PC-9 (cell line): ENCODE measurements at regions not wholly inside any gene's neighbourhood (a gene's known extent, or its start where the extent isn't known, plus 50 kb on each side); places are given as distances from the start of the nearest gene placed in this dataset.

ENCODE experiments used
- BruUV-seq: library from RNA; stranded (reverse); fragments of 400-500 nt; replicated peaks from 2 replicates; lab custom pipeline; 2021; lab: Mats Ljungman, UMichigan
- CTCF ChIA-PET: fragments of 300-600 bp; sonication (Branson Sonifier 250); formaldehyde crosslinking; loops from one replicate; lab custom pipeline; 2022; ENCODE audit warnings: antibody characterized with exemption; lab: Charles Lee
- POLR2A ChIA-PET: fragments of 300-600 bp; sonication (Branson Sonifier 250); formaldehyde crosslinking; loops from one replicate; lab custom pipeline; 2022; ENCODE audit warnings: antibody characterized with exemption; ENCODE audit not compliant: unreplicated experiment; lab: Charles Lee
- DNase-seq, 2 experiments: peaks; one replicate each; pipeline versions ENCODE4 v3.0.0 to v3.0.0-alpha.2; 2015 to 2022; ENCODE audit warnings: mixed read lengths in 1 of 2
- H2AFZ ChIP-seq: fragments of 200-600 bp; sonication (generic); 2 replicates; pipeline ENCODE4 v1.8.1; 2017; ENCODE audit warnings: antibody characterized with exemption
- H3F3A ChIP-seq: fragments of 200-600 bp; sonication (generic); 2 replicates; pipeline ENCODE4 v1.8.1; 2017; ENCODE audit warnings: antibody characterized with exemption, mild to moderate bottlenecking, low read depth; ENCODE audit not compliant: insufficient read depth
- H3K27ac ChIP-seq: fragments of 200-600 bp; sonication (generic); 2 replicates; pipeline ENCODE4 v1.6.1; 2016; ENCODE audit warnings: mixed run types
- H3K27me3 ChIP-seq: fragments of 200-600 bp; sonication (generic); 2 replicates; pipeline ENCODE4 v1.6.1; 2016; ENCODE audit warnings: low read depth, mixed run types; ENCODE audit not compliant: insufficient read depth
- H3K36me3 ChIP-seq: fragments of 200-600 bp; sonication (generic); 2 replicates; pipeline ENCODE4 v1.6.1; 2016; ENCODE audit warnings: low read depth, mixed run types
- H3K4me1 ChIP-seq: fragments of 200-600 bp; sonication (generic); replicated peaks from 2 replicates; pipeline ENCODE4 v1.6.1; 2016; ENCODE audit warnings: mixed run types; ENCODE audit not compliant: insufficient read depth
- H3K4me2 ChIP-seq: fragments of 200-600 bp; sonication (generic); 2 replicates; pipeline ENCODE4 v1.6.1; 2017; ENCODE audit warnings: mixed run types
- H3K4me3 ChIP-seq: fragments of 200-600 bp; sonication (generic); 2 replicates; pipeline ENCODE4 v1.6.1; 2016; ENCODE audit warnings: mixed run types
- H3K79me2 ChIP-seq: fragments of 200-600 bp; sonication (generic); 2 replicates; pipeline ENCODE4 v1.6.1; 2017; ENCODE audit warnings: low read depth, mixed run types
- H3K9me2 ChIP-seq: fragments of 200-600 bp; sonication (generic); 2 replicates; pipeline ENCODE4 v1.8.1; 2017; ENCODE audit warnings: mild to moderate bottlenecking; ENCODE audit not compliant: insufficient read depth
- H3K9me3 ChIP-seq: fragments of 200-600 bp; sonication (generic); 2 replicates; pipeline ENCODE4 v1.8.1; 2016; ENCODE audit warnings: low read depth; ENCODE audit not compliant: insufficient read depth
- H4K20me1 ChIP-seq: fragments of 200-600 bp; sonication (generic); 2 replicates; pipeline ENCODE4 v1.8.1; 2017; ENCODE audit not compliant: insufficient read depth
- EZH2 ChIP-seq: fragments of 200-600 bp; sonication (generic); IDR thresholded peaks from 2 replicates; pipeline ENCODE4 v1.8.0; 2017; ENCODE audit warnings: antibody characterized with exemption, low read depth
- intact Hi-C: fragments of 100-400 bp; cut with micrococcal nuclease; formaldehyde crosslinking; loops from one replicate; pipeline ENCODE4 v1.10.0; 2022; ENCODE audit not compliant: unreplicated experiment
- TF ChIP-seq, protein P1 (sequence below): fragments of 200-600 bp; sonication (generic); conservative IDR thresholded peaks from 2 replicates; pipeline ENCODE4 v1.6.1; 2017; ENCODE audit warnings: mixed run types, antibody characterized with exemption, mild to moderate bottlenecking, moderate library complexity

DNA sequence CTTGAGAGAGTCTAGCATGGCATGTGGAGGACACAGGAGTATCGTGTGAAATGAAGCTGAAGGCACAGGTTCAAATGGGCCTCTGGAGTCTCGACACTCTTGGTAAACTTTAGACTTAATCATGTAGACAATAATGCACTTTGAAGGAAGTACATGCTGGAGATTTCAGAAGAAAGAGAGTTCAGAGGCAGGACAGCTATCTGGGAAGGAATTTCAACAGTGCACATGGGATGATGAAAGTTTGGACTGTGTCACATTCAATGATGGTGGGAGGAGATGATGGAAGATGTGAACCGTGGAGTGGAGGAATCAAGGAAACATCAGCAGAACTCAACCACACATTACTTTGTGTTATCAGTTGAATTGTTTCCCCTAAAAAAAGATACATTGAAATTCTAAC, 88.6 kb upstream of the PAPPA start:
- CTCF ChIA-PET = no interaction called here
- H3K27ac ChIP-seq = no peak overlapping the region
- no peaks in the 10 kb centered on the region for H3K27me3 ChIP-seq
- TF ChIP-seq, protein P1, sequence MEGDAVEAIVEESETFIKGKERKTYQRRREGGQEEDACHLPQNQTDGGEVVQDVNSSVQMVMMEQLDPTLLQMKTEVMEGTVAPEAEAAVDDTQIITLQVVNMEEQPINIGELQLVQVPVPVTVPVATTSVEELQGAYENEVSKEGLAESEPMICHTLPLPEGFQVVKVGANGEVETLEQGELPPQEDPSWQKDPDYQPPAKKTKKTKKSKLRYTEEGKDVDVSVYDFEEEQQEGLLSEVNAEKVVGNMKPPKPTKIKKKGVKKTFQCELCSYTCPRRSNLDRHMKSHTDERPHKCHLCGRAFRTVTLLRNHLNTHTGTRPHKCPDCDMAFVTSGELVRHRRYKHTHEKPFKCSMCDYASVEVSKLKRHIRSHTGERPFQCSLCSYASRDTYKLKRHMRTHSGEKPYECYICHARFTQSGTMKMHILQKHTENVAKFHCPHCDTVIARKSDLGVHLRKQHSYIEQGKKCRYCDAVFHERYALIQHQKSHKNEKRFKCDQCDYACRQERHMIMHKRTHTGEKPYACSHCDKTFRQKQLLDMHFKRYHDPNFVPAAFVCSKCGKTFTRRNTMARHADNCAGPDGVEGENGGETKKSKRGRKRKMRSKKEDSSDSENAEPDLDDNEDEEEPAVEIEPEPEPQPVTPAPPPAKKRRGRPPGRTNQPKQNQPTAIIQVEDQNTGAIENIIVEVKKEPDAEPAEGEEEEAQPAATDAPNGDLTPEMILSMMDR = no peak
- no peak for TF ChIP-seq EZH2
- no peaks in the 10 kb centered on the region for H3K36me3 ChIP-seq
- no peak overlapping the region for H3K4me2 ChIP-seq
- intact Hi-C loops = no loop called here
- no peak overlapping the region for H3K4me3 ChIP-seq
- H3K9me2 ChIP-seq = 0 out of 2 replicates have a peak, but pooled peaks cover 3% of the 10 kb centered on the region
- H3K4me1 ChIP-seq = no peaks in the 10 kb centered on the region
- no peaks in the 10 kb centered on the region for H4K20me1 ChIP-seq
- no peaks in the 10 kb centered on the region for H3K79me2 ChIP-seq
- POLR2A ChIA-PET = no interaction called here
- no peaks in the 10 kb centered on the region for H3F3A ChIP-seq
- no peak overlapping the region for H2AFZ ChIP-seq
- no peak for DNase-seq
- BruUV-seq = no TSS peak
- no peaks in the 10 kb centered on the region for H3K9me3 ChIP-seq

DNA sequence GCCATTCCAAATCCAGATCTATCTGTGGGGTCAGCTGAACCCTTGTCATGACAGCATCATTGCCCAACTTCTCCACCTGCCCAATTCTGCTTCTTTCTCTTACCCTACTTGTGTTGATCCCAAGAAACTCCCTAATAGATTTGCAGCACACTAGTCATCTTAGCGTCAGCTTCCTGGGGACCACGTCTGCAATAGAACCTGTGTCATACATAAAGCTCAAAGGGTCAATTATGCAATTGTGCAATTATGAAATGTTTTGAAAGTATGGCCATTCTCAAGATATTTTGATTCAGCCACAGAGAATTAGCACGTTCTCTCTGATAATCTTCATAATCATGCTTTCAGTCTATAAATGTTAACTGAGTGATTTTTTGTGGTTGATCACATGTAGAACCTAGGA, 87.4 kb upstream of the PAPPA start:
- TF ChIP-seq EZH2 = no peak
- TF ChIP-seq, protein P1 = no peak
- intact Hi-C loops = no loop called here
- Histone ChIP-seq H3K79me2 (no peaks in the 10 kb centered on the region), H3K4me3 (no peak overlapping the region), H3K36me3 (no peaks in the 10 kb centered on the region), H3F3A (no peaks in the 10 kb centered on the region), H4K20me1 (no peaks in the 10 kb centered on the region), H3K27ac (no peak overlapping the region), H3K4me1 (no peaks in the 10 kb centered on the region), H3K9me2 (0 out of 2 replicates have a peak, but pooled peaks cover 3% of the 10 kb centered on the region), H2AFZ (no peak overlapping the region), H3K4me2 (no peak overlapping the region), H3K9me3 (no peaks in the 10 kb centered on the region), H3K27me3 (no peaks in the 10 kb centered on the region)
- no TSS peak for BruUV-seq
- ChIA-PET POLR2A (no interaction called here), CTCF (no interaction called here)
- DNase-seq = no peak

DNA sequence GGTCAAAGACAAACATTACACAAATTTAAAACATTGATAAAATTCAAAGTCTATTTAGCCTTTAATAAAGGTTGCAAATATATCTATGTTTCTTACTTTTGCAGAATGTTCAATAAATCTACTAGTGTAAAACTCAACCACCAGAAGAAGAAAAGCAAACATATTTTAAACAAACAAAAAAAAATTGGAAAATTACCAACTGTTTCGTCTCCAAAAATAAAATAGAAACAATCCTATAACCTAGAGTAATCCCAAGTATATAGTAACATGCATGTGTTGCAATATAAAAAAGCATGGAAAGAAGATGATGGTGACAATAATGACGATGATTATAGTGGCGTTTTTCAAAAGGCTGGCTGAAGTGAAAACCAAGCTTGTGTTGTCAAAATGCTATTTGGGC, 86.0 kb upstream of the PAPPA start:
- H3K27ac ChIP-seq = no peak overlapping the region
- no peak for DNase-seq
- CTCF ChIA-PET = no interaction called here
- H3K9me3 ChIP-seq = no peaks in the 10 kb centered on the region
- H3K79me2 ChIP-seq = no peaks in the 10 kb centered on the region
- H4K20me1 ChIP-seq = no peaks in the 10 kb centered on the region
- no peaks in the 10 kb centered on the region for H3K36me3 ChIP-seq
- TF ChIP-seq EZH2 = no peak
- TF ChIP-seq, protein P1 = no peak
- no peaks in the 10 kb centered on the region for H3F3A ChIP-seq
- POLR2A ChIA-PET = no interaction called here
- intact Hi-C loops = no loop called here
- no peak overlapping the region for H2AFZ ChIP-seq
- BruUV-seq = no TSS peak
- H3K4me3 ChIP-seq = no peak overlapping the region
- H3K27me3 ChIP-seq = no peaks in the 10 kb centered on the region
- no peaks in the 10 kb centered on the region for H3K4me1 ChIP-seq
- no peak overlapping the region for H3K4me2 ChIP-seq
- H3K9me2 ChIP-seq = 0 out of 2 replicates have a peak, but pooled peaks cover under 1% of the 10 kb centered on the region
